GM19372 (cell line): ENCODE measurements at regions not wholly inside any gene's neighbourhood (a gene's known extent, or its start where the extent isn't known, plus 50 kb on each side); places are given as distances from the start of the nearest gene placed in this dataset.
"Not testable (repeated sequence)": the region's sequence is repeated elsewhere in the genome, so short reads cannot be mapped to it uniquely, and the experiment has no call there.

Experiments used
- ATAC-seq: cut with Tn5 transposase; IDR thresholded peaks from one replicate; pipeline ENCODE4 v1.9.1; 2021; ENCODE audit warnings: mild to moderate bottlenecking, low read depth, moderate library complexity; ENCODE audit not compliant: unreplicated experiment

DNA sequence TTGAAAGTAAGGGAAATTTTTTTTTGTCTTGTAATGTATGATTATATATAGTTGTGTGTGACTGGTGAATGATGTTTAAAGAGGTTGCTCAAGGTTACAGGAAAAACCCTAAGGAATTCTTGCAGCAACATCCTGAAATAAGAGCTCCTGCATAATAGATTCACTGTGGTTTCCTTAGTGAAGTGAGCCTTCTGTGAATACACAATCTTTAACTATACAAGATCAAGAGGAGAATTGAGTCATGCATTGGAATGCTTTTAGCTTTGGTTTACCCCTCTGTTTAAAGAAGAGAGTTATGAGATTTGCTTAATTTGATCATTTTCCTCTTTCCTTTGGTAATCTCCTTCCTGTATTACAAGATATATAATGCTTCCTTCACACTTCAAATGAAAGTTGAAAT, 141.6 kb upstream of the EYA4 start:
- no peak for ATAC-seq

DNA sequence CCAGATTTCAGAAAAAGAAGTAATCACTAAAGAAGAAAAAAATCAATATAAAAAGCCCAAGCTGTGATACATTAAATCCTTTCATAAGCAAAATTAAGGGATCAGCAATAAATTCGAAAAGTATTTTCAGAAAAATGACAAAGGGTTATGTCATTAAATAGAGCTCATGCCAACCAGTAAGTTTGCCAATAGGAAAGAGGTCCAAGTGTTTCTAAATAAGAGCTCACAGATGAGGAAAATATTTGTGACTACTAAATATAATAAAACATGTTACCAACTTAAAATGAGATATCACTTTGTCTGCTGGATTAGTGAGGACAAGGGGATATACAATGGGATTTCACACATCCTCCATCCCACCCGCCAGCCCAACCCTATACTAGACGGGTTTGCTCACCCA, 140.3 kb upstream of the EYA4 start:
- no peak for ATAC-seq

DNA sequence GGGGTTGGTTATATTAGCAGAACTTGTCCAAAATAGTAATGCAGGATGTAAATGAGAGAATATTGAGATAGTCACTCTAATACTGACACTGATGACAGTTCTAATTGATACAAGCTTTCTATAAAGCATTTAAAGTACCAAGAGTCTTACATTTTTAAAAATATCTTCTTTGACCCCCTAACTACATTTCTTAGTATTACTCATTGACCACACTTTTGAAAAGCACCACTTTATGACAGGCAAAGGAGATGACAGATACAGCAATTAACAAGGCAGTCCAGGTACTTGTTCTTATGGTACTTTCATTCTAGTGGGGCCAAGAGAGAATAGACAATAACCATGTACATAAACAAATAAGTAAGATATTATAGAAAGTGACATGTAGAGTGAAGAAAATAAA, 139.4 kb upstream of the EYA4 start:
- no peak for ATAC-seq

- ATAC-seq = no peak
These were observed 134.2 kb upstream of the EYA4 start for GRCh38 chr6:133106934-133107333.

- no peak for ATAC-seq
These were observed 132.7 kb upstream of the EYA4 start for GRCh38 chr6:133108419-133108818.

DNA sequence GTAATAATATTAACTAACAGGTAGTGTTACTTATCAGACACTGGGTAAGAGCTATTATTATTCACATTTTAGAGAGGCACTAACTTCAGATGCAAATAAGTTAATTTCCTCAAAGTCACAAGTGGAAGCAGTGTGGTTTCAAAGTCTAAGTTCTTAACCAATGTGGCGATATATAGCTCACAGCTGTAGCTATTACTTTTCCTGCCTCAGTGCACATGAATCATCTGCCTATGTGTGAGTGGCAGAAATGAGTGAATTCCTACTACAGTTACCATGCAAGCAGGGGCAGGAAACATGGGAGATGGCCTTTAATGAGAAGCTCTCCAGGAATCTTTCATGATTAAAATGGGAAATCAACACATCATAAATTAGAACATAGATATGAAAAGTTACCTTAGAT, 126.2 kb upstream of the EYA4 start:
- ATAC-seq = no peak

DNA sequence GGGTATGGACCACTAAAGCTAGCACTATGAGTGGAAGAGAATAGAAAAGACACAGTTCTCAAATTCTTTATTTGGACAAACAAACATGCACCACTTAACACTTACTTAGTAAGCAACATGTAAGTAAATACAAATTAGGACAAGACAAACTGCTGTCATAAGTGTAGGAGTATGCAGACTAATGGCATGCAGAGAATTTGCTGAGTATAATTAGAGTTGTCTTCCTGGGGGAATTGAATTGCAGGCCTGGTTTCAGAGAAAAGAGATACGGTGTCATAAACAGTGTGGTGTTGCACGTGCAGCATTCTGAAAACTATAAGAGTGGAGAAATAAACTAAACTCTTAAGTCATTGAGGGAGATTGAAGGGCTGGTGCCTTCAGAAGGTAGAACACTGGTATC, 125.2 kb upstream of the EYA4 start:
- ATAC-seq = no peak

- no peak for ATAC-seq
These were observed 113.0 kb upstream of the EYA4 start for GRCh38 chr6:133128191-133128590.

- ATAC-seq = no peak
These were observed 111.6 kb upstream of the EYA4 start for GRCh38 chr6:133129556-133129955.

DNA sequence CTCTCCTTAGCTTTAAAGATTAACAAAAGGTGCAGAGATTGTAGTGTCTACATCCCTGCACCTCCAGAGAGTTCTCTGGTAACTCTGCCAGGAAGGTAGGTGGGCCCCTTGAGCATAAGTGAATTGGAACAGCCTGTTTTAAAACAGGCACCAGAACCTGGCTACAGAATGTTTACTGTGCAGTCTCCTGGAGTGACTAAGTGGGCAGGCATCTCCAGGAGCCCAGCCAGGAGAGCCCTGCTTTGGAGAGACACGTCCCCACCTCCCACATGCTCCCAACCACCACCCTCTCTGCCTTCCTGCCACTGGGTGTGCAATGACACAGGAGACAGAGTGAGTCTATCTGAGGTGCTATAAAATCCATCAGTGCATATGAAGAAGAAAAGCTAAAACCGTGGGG, 110.3 kb upstream of the EYA4 start:
- no peak for ATAC-seq

DNA sequence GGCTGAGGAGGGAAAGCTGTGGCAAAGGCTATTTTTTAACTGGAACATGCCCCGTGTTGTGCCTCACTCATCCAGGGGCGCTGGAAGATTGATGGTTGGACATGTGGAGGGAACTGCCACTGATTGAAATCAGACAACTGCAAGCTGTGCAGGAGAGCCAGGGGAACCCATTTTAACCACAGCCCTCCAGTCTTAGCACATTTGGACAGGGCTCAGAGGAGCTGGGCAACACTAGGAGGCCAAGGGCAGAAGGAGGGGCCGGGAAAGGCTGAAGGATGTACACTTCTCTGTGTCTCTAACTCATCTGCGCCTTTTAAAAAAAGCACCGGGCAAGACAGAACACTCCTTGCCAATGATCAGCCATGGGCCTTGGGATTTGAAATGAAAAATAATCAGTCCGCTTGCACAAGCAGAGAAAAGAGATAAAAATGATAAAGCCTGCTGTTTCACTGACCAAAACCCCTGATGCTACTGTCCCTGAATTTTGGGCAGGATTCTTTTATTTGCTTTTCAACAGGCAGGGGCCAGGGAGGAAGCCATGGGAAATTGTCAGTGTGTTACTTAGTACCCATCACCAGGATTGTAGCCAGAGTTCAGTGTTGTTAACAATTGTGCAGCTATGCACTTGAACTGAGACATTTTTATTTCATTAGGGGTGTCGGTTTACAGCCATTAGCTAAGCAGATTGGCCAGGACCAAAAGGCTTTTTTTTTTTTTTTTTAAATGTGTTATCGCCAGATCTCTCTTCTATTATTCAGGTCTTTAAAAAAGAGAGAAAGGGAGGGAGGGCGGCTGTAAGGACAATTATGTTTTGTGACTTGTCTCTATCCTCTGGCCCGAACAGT, 109.3 kb upstream of the EYA4 start:
- no peak for ATAC-seq

DNA sequence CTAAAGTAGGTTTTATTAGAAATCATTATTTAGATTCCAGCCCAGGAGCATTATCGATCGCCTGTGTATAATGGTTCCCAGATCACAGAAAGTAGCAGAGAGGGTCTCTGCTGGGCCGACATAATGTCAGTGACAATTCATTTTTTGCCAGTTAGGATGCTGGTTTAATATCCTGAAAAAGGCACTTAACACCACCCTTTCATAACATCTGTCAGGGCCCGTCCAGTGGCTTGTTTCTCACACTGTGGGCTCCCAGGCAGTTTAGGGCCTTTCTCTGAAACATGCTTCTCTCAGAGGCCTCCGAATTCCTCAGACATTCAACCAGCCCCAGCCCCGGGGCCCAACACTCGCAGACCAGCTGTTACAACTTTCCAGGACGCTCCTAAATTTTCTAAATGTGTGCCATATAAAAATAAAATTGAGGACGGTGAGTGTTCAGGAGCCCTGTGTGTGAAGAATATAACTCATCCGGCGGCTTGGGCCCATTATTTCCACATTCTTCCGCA, 108.6 kb upstream of the EYA4 start:
- ATAC-seq = no peak

- no peak for ATAC-seq
These were observed 104.8 kb upstream of the EYA4 start for GRCh38 chr6:133136177-133136880.

GRCh38 chr6:133147470-133148184, 93.5 kb upstream of the EYA4 start:
- not testable (repeated sequence) for ATAC-seq

GRCh38 chr6:133156689-133157088, 84.5 kb upstream of the EYA4 start:
- ATAC-seq = no peak

GRCh38 chr6:133157995-133158394, 83.2 kb upstream of the EYA4 start:
- no peak for ATAC-seq

GRCh38 chr6:133159255-133159795, 81.8 kb upstream of the EYA4 start:
- no peak for ATAC-seq

DNA sequence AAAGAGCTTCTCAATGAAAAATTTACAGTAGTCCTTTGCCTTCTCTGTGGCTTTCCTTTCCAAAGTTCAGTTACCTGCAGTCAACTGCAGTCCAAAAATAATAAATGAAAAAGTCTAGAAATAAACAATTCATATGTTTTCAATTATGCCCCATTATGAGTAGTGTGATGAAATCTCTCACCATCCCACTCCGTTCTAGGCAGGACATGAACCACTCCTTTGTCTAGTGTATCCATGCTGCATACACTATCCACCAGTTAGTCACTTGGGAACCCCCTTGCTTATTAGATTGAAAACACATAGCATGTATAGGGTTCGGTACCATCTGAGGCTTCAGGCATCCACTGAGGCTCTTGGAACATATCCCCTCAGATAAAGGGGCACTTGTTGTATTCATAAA, 80.6 kb upstream of the EYA4 start:
- ATAC-seq = no peak

DNA sequence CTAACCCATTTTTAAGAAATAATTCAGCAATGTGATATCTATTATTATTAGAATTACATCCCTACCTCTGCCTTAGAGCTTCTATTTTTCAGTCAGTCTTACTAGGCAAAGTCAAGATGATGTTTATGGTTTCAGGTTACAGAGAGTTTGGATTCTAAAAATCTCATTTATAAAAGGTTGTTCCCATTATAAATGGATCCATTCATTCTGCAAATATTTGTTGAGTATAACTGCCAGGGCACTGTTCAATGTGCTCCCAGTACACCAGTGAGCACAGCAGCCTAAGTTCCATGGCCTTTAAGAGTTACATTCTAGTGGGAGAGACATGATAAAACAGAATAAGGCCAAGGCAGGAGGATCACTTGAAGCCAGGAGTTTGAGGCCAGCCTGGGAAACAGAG, 75.9 kb upstream of the EYA4 start:
- no peak for ATAC-seq

DNA sequence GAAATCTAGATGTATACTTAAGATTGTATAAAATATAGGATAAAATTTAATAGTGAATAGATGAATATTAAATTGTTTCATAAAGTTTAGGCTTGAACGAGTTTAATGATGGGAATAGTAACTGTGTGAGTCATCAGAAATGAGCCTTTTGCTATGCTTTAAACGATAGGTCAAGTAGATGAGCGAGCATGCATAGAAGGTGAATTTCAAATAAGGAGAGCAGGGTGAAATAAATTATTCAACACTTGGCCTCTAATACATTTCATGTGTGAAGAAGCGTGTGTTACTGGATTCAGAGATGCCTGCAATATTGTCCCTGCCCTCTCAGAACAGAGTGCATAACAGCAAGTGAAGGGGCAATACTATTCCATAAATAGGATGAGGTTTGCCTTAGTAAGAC, 74.4 kb upstream of the EYA4 start:
- no peak for ATAC-seq

DNA sequence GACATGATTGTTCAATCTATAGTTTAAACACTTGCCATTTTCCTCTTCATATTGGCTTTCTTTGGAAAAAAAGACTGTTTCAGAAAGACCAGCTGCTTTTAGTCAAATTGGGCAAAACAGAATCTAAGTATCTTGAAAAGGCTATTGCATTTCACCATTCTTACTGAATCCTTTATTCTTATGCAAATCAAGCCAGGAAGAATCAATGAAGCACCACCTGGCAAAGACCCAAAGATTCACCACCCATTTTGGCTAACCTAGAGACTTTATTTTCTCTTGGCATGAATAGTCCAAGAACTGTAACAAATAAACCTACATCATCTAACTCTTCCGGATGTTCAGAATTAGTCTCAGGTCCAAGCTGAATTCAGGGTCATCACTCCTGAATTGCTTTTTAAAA, 71.3 kb upstream of the EYA4 start:
- ATAC-seq = no peak
